ENCODE measurements at regions not wholly inside any gene's neighbourhood (a gene's known extent, or its start where the extent isn't known, plus 50 kb on each side); places are given as distances from the start of the nearest gene placed in this dataset.
"Not testable (repeated sequence)": the region's sequence is repeated elsewhere in the genome, so short reads cannot be mapped to it uniquely, and the experiment has no call there.

DNA sequence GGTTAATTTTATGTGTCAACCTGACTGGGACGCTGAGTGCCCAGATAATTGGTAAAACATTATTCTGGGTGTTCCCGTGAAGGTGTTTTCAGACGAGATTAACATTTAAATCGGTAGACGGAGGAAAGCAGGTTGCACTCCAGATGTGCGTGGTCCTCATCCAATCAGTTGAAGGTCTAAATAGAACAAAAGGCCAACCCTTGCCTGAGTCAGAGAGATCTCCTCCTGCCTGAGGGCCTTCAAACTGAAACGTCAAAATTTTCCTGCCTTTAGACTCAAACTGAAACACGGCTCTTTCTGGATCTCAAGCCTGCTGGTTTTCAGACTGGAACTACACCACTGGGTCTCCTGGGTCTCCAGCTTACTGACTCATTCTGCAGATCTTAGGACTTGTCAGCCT, 70.9 kb downstream of the NPIPA5 start:
- not testable (repeated sequence) for DNase-seq (ENCODE audit: low read depth in 3 of 3, low spot score in 2 of 3)

DNA sequence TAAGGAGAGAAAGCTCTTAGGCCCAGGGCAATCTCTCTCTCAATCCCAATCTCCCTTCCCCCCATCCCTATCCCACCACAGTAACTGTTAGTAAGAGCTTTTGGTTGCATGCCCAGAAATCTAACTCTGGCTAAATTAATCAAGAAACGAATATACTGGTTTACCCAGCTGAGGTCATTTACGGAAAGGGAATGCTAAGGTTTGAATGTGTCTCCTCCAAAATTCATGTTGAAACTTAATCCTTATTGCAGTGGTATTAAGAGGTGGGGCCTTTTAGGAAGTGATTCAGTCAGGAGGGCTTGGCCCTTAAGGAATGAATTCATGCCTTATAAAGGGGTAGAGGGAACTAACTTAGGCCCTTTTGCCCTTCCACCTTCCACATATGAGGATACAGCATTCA, 72.2 kb downstream of the NPIPA5 start:
- DNase-seq (ENCODE audit: low read depth in 3 of 3, low spot score in 2 of 3) = peak in 1 of 3 donors; percentile 2

GRCh38 chr16:15303667-15304324, 74.3 kb downstream of the NPIPA5 start:
- not testable (repeated sequence) for DNase-seq (ENCODE audit: low read depth in 3 of 3, low spot score in 2 of 3)

GRCh38 chr16:15297104-15297503, 81.0 kb downstream of the NPIPA5 start:
- DNase-seq (ENCODE audit: low read depth in 3 of 3, low spot score in 2 of 3) = not testable (repeated sequence)

GRCh38 chr16:15274796-15275195, 103.3 kb downstream of the NPIPA5 start:
- not testable (repeated sequence) for DNase-seq (ENCODE audit: low read depth in 3 of 3, low spot score in 2 of 3)

- DNase-seq (ENCODE audit: low read depth in 3 of 3, low spot score in 2 of 3) = not testable (repeated sequence)
Observed at GRCh38 chr16:15273964-15274363, 104.1 kb downstream of the NPIPA5 start.

- DNase-seq (ENCODE audit: low read depth in 3 of 3, low spot score in 2 of 3) = not testable (repeated sequence)
Observed at GRCh38 chr16:15266941-15267340, 111.2 kb downstream of the NPIPA5 start.

DNA sequence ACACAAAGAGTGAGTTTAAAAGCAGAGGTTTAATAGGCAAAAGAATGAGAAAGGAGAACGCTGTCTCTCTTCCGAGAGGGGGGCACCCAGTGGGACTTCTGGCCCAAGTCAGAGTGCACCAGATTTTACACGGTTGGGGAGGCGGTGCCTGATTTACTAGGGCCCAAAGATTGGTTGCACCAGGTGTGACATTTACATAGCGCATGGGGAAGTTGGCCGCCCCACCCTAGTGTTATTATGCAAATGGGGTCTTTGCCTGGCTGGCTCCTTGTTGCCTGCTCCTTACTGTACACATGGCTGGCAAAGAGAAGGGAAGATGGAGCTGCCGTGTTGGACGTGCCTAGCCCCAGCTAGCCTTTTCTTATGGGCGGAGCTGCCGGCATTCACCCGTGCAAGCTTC, 115.9 kb downstream of the NPIPA5 start:
- not testable (repeated sequence) for DNase-seq (ENCODE audit: low read depth in 3 of 3, low spot score in 2 of 3)

GRCh38 chr16:15247971-15248370, 130.1 kb downstream of the NPIPA5 start:
- DNase-seq (ENCODE audit: low read depth in 3 of 3, low spot score in 2 of 3) = not testable (repeated sequence)

GRCh38 chr16:15236674-15237323, 141.3 kb downstream of the NPIPA5 start:
- DNase-seq (ENCODE audit: low read depth in 3 of 3, low spot score in 2 of 3) = not testable (repeated sequence)

DNA sequence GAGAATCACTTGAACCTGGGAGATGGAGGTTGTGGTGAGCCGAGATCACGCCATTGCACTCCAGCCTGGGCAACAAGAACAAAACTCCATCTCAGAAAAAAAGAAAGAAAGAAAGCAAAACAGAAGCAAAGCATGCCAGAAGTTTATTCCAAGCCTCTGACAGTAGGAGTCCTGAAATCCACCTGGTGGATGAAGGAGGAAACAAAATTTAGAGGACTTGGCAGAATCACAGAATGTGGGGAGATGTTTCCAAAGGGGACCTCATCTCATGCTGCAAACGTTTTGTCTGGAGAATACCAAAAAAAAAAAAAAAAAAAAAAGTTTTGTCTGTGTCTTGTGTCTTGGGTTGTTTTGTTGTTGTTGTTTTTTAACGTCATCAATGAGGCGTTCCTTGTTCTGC, 141.1 kb upstream of the RRN3 start:
- not testable (repeated sequence) for DNase-seq (ENCODE audit: low read depth in 3 of 3, low spot score in 2 of 3)

DNA sequence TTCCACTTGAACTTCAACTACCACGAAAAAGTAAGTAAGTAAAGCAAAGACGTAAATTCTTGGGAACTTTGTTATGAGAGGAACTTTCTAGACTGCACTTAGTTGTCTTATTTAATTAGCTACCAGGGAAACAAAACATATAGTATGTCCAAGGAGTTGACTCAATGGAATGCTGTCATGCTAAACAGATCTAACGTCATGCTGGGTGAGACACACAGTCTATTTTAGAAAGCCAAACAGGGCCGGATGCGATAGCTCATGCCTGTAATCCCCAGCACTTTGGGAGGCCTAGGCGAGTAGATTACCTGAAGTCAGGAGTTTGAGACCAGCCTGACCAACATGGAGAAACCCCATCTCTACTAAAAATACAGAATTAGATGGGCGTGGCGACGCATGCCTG, 140.6 kb upstream of the RRN3 start:
- not testable (repeated sequence) for DNase-seq (ENCODE audit: low read depth in 3 of 3, low spot score in 2 of 3)

DNA sequence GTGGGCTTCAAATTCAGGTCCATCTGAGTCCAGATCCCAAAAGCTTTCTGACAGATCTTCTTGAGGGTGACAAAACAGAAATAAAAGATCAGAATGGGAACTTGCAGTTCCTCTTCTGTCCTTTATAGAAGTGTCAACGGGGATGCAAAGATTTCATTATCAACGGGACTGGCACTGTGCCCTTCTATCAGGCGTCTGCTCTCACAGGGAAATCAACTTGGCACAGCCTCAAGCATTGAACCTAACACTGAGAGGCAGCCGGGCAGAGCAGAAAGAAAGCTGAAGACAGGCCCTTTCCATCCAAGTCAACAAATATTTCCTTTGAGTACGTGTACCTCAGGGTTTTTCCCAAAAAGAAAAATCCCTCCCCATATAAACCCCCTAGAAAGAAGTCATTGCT, 136.4 kb upstream of the RRN3 start:
- DNase-seq (ENCODE audit: low read depth in 3 of 3, low spot score in 2 of 3) = not testable (repeated sequence)

GRCh38 chr16:15229661-15230060, 135.6 kb upstream of the RRN3 start:
- DNase-seq (ENCODE audit: low read depth in 3 of 3, low spot score in 2 of 3) = not testable (repeated sequence)

GRCh38 chr16:15224651-15225050, 130.6 kb upstream of the RRN3 start:
- not testable (repeated sequence) for DNase-seq (ENCODE audit: low read depth in 3 of 3, low spot score in 2 of 3)

GRCh38 chr16:15223398-15223797, 129.3 kb upstream of the RRN3 start:
- DNase-seq (ENCODE audit: low read depth in 3 of 3, low spot score in 2 of 3) = not testable (repeated sequence)

DNA sequence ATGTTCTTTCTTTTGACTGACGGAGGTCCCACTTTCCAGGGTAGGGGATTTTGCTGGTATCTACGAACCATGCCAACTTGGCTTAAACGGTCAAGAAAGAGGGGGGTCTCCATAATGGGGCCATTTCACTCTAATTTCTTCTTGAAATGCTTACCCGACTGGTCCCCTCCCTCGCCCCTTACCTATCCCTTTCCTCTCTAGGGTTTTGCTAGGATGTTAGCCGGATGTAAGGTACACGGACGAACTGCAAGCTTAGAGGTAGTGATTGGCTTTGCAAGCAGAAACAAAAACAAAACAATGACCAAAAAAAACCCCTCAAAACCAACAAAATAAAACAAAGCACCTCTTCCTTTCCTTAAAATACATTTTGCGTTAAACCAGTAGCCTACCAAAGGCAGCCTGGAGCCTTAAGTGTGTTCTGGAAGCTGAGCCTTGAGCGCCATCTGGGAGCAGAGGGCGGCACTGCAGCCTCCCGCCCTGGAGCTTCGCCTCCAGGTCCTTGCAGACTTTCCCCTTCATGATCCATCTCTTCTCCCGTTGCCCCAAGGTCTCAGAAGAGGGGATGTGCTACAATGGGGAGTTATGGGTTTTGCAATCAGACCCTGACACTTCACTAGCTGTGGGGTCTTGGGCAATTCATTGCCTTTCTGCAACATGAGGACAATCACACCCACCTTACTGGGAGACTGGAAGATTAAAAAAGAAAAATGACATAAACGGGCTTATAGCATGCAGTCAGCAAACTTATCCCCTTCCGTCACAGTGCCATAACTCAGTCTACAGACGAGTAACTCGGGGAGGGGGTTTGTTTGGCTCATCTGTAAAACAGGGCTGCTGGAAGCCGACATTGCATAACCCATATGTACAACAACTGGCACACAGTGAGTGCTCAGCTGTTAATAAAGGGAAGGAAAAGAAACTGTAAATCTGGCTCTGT, 125.9 kb upstream of the RRN3 start:
- not testable (repeated sequence) for DNase-seq (ENCODE audit: low read depth in 3 of 3, low spot score in 2 of 3)

DNA sequence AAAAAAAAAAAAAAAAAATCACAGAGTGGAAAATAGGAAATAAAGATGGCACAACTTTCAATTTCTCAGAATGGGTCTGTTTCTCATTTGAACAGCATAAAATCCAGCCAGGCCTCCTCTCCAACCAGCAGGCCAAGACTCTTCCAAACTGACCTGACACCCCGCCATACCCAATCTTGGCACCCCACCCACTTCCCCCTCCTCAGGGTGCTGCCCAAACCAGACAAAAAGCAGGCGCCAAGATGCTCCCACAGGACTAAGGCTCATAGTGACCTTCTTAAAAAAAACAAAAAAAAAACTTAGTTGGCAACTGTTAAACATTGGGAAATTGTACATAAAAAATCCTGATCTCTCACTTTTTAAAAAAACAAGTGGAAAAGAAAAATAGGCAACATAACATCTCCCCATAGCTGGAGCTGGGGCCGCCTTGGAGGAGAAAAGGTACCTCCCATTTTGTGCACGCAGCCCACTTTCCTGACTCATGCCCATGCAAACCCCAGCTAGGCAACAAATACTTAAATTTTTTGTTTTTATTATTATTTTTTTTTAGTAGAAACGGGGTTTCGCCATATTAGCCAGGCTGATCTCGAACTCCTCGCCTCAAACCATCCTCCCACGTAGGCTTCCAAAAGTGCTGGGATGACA, 124.9 kb upstream of the RRN3 start:
- not testable (repeated sequence) for DNase-seq (ENCODE audit: low read depth in 3 of 3, low spot score in 2 of 3)

GRCh38 chr16:15207202-15207981, 113.3 kb upstream of the RRN3 start:
- not testable (repeated sequence) for DNase-seq (ENCODE audit: low read depth in 3 of 3, low spot score in 2 of 3)

DNA sequence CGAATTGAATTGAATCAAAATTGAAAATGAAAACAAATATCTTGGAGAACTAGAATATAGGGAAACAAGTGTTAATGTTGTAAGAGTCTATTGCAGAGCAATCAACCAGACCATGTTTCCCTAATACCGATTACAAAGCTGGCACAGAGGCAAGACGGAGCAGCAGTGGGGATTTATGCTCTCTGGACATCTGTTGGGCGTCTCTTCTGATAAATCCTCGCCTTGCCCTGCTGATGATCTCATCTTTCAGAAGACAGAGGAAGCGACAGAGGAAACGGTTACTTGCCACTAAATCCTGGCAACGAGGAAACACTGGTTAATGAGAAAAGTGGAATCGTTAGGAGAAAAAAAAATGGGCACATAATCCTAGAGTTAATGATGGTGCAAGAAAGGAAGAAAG, 112.4 kb upstream of the RRN3 start:
- DNase-seq (ENCODE audit: low read depth in 3 of 3, low spot score in 2 of 3) = not testable (repeated sequence)

All from right renal cortex interstitium (tissue), 3 donors.